Natural killer cell treated with Interleukin-12 subunit alpha and Interleukin-12 subunit beta and Interleukin-15 and Interleukin-18, amount 100 ng/mL, for 72 hours (primary cell): ENCODE measurements at regions not wholly inside any gene's neighbourhood (a gene's known extent, or its start where the extent isn't known, plus 50 kb on each side); places are given as distances from the start of the nearest gene placed in this dataset.
"Not testable (repeated sequence)": the region's sequence is repeated elsewhere in the genome, so short reads cannot be mapped to it uniquely, and the experiment has no call there.

Source experiments
- ATAC-seq, 2 donors: fragments of 150-1000 bp; cut with Tn5 transposase in 1 of 2; sonication (Bioruptor Pico), chemical (Tn5 transposase) in 1 of 2; 2 replicates each; pipeline ENCODE4 v1.10.0; 2021
- DNase-seq: peaks from one replicate; pipeline ENCODE4 v3.0.0; 2022; ENCODE audit warnings: low spot score
- H3K27ac Mint-ChIP-seq, 2 donors: 1 replicate in 1 of 2; 2 replicates in 1 of 2; pipeline ENCODE4 v1.8.0; 2022; ENCODE audit warnings: mixed read lengths in 2 of 2, mild to moderate bottlenecking in 1 of 2, moderate library complexity in 1 of 2
- H3K27me3 Mint-ChIP-seq, 2 donors: 1 replicate in 1 of 2; 2 replicates in 1 of 2; pipeline ENCODE4 v1.8.0; 2022; ENCODE audit warnings: mixed read lengths in 2 of 2
- H3K36me3 Mint-ChIP-seq: one replicate; pipeline ENCODE4 v1.8.0; 2022; ENCODE audit warnings: mixed read lengths
- H3K4me1 Mint-ChIP-seq, 2 donors: 1 replicate in 1 of 2; 2 replicates in 1 of 2; pipeline ENCODE4 v1.8.0; 2022; ENCODE audit warnings: low read depth in 2 of 2, mixed read lengths in 2 of 2, mild to moderate bottlenecking in 1 of 2
- H3K4me3 Mint-ChIP-seq: one replicate; pipeline ENCODE4 v1.8.0; 2022; ENCODE audit warnings: mixed read lengths
- H3K9me3 Mint-ChIP-seq: 2 replicates; pipeline ENCODE4 v1.8.0; 2022; ENCODE audit warnings: mixed read lengths

GRCh38 chr5:99814321-99815063, 720.7 kb upstream of the FAM174A start:
- Mint-ChIP-seq H3K9me3 (peaks cover 11% of the 10 kb centered on the region), H3K4me3 (no peak overlapping the region), H3K27me3 (no peaks in the 10 kb centered on the region), H3K27ac (no peak overlapping the region), H3K36me3 (no peaks in the 10 kb centered on the region), H3K4me1 (no peaks in the 10 kb centered on the region)
- DNase-seq (no peak), ATAC-seq (no peak)

DNA sequence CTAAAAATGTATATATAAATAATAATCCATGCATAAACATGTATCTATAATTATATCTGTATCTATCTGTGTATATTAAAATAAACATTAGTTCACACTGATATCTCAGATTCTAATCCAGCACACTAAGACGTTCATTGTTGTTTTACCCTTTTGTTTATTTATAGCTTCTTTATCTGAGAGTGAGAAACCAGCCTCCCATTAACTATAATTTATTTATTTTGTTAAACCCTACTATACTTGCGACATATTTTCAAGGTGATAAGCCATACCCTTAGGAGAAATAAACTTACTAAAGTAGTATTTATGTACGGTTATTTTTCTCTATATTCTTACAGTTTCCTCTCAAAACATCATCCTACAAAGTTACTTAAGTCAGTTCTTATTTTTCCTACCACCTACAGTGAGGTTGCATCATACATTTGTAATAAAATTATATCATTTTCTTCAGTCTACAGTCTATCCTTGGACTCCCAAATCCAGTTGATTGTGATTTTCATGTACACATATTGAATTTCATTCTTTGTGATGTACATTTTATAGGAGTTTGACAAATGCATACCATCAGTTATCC, 726.4 kb upstream of the FAM174A start:
- no peak for ATAC-seq
- H3K36me3 Mint-ChIP-seq: no peaks in the 10 kb centered on the region
- H3K4me1 Mint-ChIP-seq: no peaks in the 10 kb centered on the region
- DNase-seq: no peak
- H3K27ac Mint-ChIP-seq: no peak overlapping the region
- H3K9me3 Mint-ChIP-seq: no peaks in the 10 kb centered on the region
- H3K27me3 Mint-ChIP-seq: no peaks in the 10 kb centered on the region
- H3K4me3 Mint-ChIP-seq: no peak overlapping the region

- DNase-seq (no peak), ATAC-seq (no peak)
- Mint-ChIP-seq H3K4me3 (no peak overlapping the region), H3K27me3 (no peaks in the 10 kb centered on the region), H3K9me3 (no peaks in the 10 kb centered on the region), H3K36me3 (no peaks in the 10 kb centered on the region), H3K27ac (no peak overlapping the region), H3K4me1 (no peaks in the 10 kb centered on the region)
Observed at GRCh38 chr5:99807346-99807745, 727.8 kb upstream of the FAM174A start.

DNA sequence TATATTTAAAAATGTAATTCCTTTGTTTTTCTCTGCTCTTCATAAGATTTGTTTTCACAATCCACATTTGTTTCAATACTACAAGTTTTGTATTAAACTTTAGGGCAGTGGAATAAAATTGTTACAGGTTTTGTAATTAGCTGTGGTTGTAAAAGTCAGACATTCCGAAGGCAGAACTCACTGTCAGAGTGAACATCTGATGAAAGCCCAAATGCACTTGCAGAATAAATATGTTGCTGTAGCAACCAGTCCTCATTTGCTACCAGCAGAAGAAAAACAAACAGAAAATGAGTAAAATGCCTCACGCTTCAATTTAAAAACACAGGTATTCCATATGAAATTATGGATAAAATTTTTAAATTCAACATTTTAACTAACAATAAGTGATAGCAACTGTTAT, 740.1 kb upstream of the FAM174A start:
- no peaks in the 10 kb centered on the region for H3K36me3 Mint-ChIP-seq
- no peaks in the 10 kb centered on the region for H3K4me1 Mint-ChIP-seq
- H3K9me3 Mint-ChIP-seq: peaks cover 13% of the 10 kb centered on the region
- no peaks in the 10 kb centered on the region for H3K27me3 Mint-ChIP-seq
- ATAC-seq (no peak), DNase-seq (no peak)
- no peak overlapping the region for H3K4me3 Mint-ChIP-seq
- H3K27ac Mint-ChIP-seq: no peak overlapping the region

DNA sequence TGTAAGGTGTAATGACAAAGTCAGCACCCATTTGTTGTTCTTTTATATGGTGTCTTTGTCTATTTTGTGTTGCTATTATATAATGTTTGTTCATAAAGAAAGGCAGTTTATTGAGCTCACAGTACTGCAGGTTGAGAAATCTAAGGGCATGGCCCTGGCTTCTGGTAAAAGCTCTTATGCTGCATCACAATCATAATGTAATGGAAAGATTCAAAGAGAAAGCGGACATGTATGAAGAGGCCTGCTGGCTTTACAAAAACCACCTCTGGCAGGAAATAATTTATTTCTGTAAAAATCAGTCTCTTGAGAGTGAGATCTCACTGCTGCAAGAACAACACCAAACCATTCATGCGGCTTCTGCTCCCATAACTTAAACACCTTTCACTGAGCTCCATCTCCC, 746.7 kb upstream of the FAM174A start:
- H3K27ac Mint-ChIP-seq: no peak overlapping the region
- peaks cover 11% of the 10 kb centered on the region for H3K9me3 Mint-ChIP-seq
- no peaks in the 10 kb centered on the region for H3K27me3 Mint-ChIP-seq
- no peaks in the 10 kb centered on the region for H3K4me1 Mint-ChIP-seq
- H3K4me3 Mint-ChIP-seq: no peak overlapping the region
- DNase-seq (no peak), ATAC-seq (no peak)
- no peaks in the 10 kb centered on the region for H3K36me3 Mint-ChIP-seq

DNA sequence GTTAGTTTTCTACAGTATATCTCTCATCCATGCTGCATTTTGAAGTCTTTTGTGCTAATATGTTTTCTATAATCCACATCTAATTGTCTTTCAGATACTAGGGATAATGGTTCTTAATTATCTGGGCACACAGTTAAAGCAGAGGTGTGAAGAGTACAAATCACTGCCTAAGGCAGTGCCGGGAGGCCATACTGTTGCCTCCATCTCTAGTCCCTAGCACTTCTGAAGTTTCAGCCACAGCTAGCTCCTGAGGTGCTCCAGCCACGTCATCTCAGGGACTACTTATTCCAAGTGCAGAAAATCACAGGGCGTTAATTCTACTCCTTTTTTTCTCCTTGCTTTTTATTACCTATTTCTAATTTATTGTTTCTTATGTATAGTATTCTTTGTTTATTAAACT, 760.0 kb upstream of the FAM174A start:
- Mint-ChIP-seq H3K27ac (no peak overlapping the region), H3K4me1 (no peaks in the 10 kb centered on the region), H3K27me3 (no peaks in the 10 kb centered on the region), H3K4me3 (no peak overlapping the region), H3K9me3 (peaks cover 6% of the 10 kb centered on the region), H3K36me3 (no peaks in the 10 kb centered on the region)
- ATAC-seq (no peak), DNase-seq (no peak)

GRCh38 chr5:99773290-99773689, 761.9 kb upstream of the FAM174A start:
- DNase-seq (no peak), ATAC-seq (no peak)
- no peaks in the 10 kb centered on the region for H3K4me1 Mint-ChIP-seq
- peaks cover 4% of the 10 kb centered on the region for H3K36me3 Mint-ChIP-seq
- no peaks in the 10 kb centered on the region for H3K27me3 Mint-ChIP-seq
- H3K4me3 Mint-ChIP-seq: no peak overlapping the region
- H3K27ac Mint-ChIP-seq: no peak overlapping the region
- H3K9me3 Mint-ChIP-seq: peaks cover 13% of the 10 kb centered on the region

- no peak for ATAC-seq
- H3K36me3 Mint-ChIP-seq: peaks cover 4% of the 10 kb centered on the region
Observed at GRCh38 chr5:99771296-99771695, 763.9 kb upstream of the FAM174A start.

DNA sequence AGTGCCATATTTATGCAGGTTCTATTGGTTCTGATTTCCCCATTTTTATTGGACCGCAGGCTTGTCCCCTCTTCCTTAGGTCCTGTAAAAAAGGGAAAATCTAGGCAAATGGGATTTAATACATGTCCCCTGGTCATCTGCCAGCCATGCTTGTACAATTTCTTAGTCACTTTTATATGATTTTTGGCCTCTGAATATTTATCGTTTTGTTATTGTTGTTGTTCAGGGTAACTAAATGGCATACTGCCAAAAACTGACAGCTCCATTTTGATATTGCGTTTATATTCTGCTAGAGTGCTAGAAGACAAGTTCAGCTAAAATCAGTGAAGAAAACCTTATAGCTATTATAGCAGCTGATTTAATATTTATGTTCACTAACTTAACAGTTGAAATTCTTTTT, 770.2 kb upstream of the FAM174A start:
- no peak overlapping the region for H3K27ac Mint-ChIP-seq
- H3K9me3 Mint-ChIP-seq: peaks cover 16% of the 10 kb centered on the region
- no peak overlapping the region for H3K4me3 Mint-ChIP-seq
- no peaks in the 10 kb centered on the region for H3K4me1 Mint-ChIP-seq
- H3K27me3 Mint-ChIP-seq: no peaks in the 10 kb centered on the region
- peaks cover 4% of the 10 kb centered on the region for H3K36me3 Mint-ChIP-seq
- no peak for ATAC-seq
- DNase-seq: no peak

More at GRCh38 chr5:99771296-99771695, 763.9 kb upstream of the FAM174A start:
- Mint-ChIP-seq H3K27me3 (no peaks in the 10 kb centered on the region), H3K9me3 (peaks cover 15% of the 10 kb centered on the region), H3K4me1 (no peaks in the 10 kb centered on the region), H3K4me3 (no peak overlapping the region), H3K27ac (no peak overlapping the region)
- no peak for DNase-seq

GRCh38 chr5:99763021-99763774, 772.0 kb upstream of the FAM174A start:
- H3K27ac Mint-ChIP-seq: no peak overlapping the region
- H3K4me1 Mint-ChIP-seq: no peaks in the 10 kb centered on the region
- no peak for ATAC-seq
- DNase-seq: no peak
- H3K9me3 Mint-ChIP-seq: peaks cover 14% of the 10 kb centered on the region
- no peak overlapping the region for H3K4me3 Mint-ChIP-seq
- H3K27me3 Mint-ChIP-seq: no peaks in the 10 kb centered on the region
- H3K36me3 Mint-ChIP-seq: no peaks in the 10 kb centered on the region

- no peak for ATAC-seq
- no peaks in the 10 kb centered on the region for H3K27me3 Mint-ChIP-seq
- H3K4me3 Mint-ChIP-seq: no peak overlapping the region
- no peak overlapping the region for H3K27ac Mint-ChIP-seq
- no peaks in the 10 kb centered on the region for H3K4me1 Mint-ChIP-seq
- no peak for DNase-seq
- H3K36me3 Mint-ChIP-seq: peaks cover 4% of the 10 kb centered on the region
- H3K9me3 Mint-ChIP-seq: peaks cover 18% of the 10 kb centered on the region
Observed at GRCh38 chr5:99747342-99747741, 787.8 kb upstream of the FAM174A start.

DNA sequence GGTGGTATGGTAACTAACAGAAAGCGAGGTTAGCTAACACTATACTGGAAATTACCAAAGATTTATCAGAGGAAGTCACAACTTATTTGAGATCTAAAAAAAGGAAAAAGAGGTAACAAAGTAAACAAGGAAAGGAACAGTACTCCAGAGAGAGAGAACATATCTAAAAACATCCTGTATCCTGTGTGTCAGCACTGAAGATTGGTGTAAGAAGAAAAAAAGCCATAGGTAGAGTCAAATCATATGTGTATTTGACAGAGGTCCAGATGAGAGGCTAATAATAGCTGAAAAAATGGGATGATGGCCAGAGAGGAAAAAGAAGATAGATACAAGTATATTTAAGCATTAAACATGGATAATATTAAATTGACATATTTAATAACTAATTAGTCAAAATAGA, 802.0 kb upstream of the FAM174A start:
- H3K36me3 Mint-ChIP-seq, H3K27me3 Mint-ChIP-seq, DNase-seq, H3K27ac Mint-ChIP-seq, ATAC-seq, H3K4me3 Mint-ChIP-seq, H3K4me1 Mint-ChIP-seq, H3K9me3 Mint-ChIP-seq: not testable (repeated sequence)

- H3K27ac Mint-ChIP-seq, DNase-seq, H3K36me3 Mint-ChIP-seq, H3K4me1 Mint-ChIP-seq, H3K27me3 Mint-ChIP-seq, H3K9me3 Mint-ChIP-seq, ATAC-seq, H3K4me3 Mint-ChIP-seq: not testable (repeated sequence)
Observed at GRCh38 chr5:99730653-99731052, 801.8 kb upstream of the CHD1 start.

- DNase-seq (no peak), ATAC-seq (no peak)
- Mint-ChIP-seq H3K9me3 (peaks cover 6% of the 10 kb centered on the region), H3K27me3 (no peaks in the 10 kb centered on the region), H3K4me1 (no peaks in the 10 kb centered on the region), H3K4me3 (no peak overlapping the region), H3K27ac (no peak overlapping the region), H3K36me3 (no peaks in the 10 kb centered on the region)
Observed at GRCh38 chr5:99724732-99725290, 796.0 kb upstream of the CHD1 start.
